GM12874 (cell line): ENCODE measurements at regions not wholly inside any gene's neighbourhood (a gene's known extent, or its start where the extent isn't known, plus 50 kb on each side); places are given as distances from the start of the nearest gene placed in this dataset.

Experiments
- TF ChIP-seq, protein P1 (sequence below): IDR thresholded peaks from 2 replicates; pipeline ENCODE4 v1.5.1; 2011; ENCODE audit warnings: low read depth, mild to moderate bottlenecking, control low read depth, low read length, moderate library complexity; ENCODE audit not compliant: insufficient read depth

- TF ChIP-seq, protein P1, sequence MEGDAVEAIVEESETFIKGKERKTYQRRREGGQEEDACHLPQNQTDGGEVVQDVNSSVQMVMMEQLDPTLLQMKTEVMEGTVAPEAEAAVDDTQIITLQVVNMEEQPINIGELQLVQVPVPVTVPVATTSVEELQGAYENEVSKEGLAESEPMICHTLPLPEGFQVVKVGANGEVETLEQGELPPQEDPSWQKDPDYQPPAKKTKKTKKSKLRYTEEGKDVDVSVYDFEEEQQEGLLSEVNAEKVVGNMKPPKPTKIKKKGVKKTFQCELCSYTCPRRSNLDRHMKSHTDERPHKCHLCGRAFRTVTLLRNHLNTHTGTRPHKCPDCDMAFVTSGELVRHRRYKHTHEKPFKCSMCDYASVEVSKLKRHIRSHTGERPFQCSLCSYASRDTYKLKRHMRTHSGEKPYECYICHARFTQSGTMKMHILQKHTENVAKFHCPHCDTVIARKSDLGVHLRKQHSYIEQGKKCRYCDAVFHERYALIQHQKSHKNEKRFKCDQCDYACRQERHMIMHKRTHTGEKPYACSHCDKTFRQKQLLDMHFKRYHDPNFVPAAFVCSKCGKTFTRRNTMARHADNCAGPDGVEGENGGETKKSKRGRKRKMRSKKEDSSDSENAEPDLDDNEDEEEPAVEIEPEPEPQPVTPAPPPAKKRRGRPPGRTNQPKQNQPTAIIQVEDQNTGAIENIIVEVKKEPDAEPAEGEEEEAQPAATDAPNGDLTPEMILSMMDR: no peak
These were observed 627.4 kb upstream of the PFKP start for GRCh38 chr10:2439983-2440382.

GRCh38 chr10:2439000-2439399 lies 628.3 kb upstream of the PFKP start:
- TF ChIP-seq, protein P1: no peak

DNA sequence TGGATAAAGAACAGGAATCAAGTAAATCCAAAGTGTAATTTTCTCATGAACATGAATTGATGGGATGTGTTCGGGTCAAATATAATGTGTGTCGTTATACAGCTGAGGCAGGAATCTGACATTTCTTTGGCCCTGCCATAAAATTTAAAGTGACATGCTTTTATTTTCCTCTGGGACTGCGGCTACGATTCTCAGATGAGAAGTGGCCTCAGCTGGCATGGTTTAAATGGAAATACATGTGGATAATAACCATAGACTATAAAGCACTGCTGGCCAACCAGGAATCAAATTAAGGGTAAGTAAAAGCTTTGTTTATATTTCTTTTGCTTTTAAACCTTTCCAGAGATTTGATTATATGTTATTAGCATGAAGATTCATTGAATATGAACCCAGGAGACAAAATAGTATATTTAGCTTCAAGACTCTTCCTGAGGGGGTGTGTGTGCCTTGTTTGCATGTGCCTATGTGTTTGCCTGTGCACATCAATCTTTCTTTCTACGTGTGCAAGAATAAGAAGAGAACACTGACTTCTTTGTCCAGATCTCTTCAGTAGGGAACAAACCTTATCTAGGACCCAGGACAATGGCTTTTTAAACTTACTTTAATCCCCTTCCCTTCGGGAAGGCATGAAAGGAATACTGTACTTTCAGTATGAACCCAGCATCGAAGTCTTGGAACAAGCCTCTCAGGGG lies 629.0 kb upstream of the PFKP start:
- TF ChIP-seq, protein P1: no peak

DNA sequence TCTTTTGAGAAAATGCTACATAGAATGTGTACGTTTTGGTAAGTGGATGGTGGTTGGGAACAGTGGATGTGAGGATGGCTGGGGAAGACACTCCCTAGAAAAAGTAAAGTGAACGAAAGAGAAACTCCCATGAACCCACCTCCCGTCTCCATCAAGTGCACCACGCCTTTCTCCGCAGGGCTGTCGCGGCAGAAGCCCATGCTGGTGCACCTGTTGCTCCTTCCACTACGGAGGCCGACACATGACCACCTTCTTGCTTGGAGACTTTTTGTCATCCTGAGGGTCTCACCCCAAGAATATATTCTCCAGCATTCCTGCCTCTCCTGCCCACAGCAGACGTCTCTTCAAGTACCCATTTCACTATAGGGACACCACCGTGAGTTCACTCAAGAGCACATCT lies 630.4 kb upstream of the PFKP start:
- TF ChIP-seq, protein P1: no peak

GRCh38 chr10:2431961-2432360 lies 635.4 kb upstream of the PFKP start:
- TF ChIP-seq, protein P1: no peak

GRCh38 chr10:2427412-2427811 lies 639.9 kb upstream of the PFKP start:
- TF ChIP-seq, protein P1: no peak

- TF ChIP-seq, protein P1: no peak
These were observed 642.0 kb upstream of the PFKP start for GRCh38 chr10:2425320-2425719.

GRCh38 chr10:2414562-2414961 lies 652.8 kb upstream of the PFKP start:
- TF ChIP-seq, protein P1: no peak
